ENCODE measurements at regions not wholly inside any gene's neighbourhood (a gene's known extent, or its start where the extent isn't known, plus 50 kb on each side); places are given as distances from the start of the nearest gene placed in this dataset.

- no peaks in the 10 kb centered on the region; the same call in 1 of the 2 replicates for H3K23me2 ChIP-seq (ENCODE audit: low read depth, low read length)
- no peak overlapping the region for H2AK5ac ChIP-seq (ENCODE audit: low read depth, low read length)
- H2BK20ac ChIP-seq (ENCODE audit: low read length) = no peak overlapping the region
- no peaks in the 10 kb centered on the region for H3K36me3 ChIP-seq (ENCODE audit: control insufficient read depth in 2 of 4, insufficient read depth in 4 of 4, low read length in 3 of 4)
- H2BK12ac ChIP-seq (ENCODE audit: low read depth, low read length) = no peak overlapping the region
- no peak overlapping the region for H3K4ac ChIP-seq (replicated peaks; ENCODE audit: insufficient read length, low read depth, low read length)
- H3K23ac ChIP-seq (ENCODE audit: insufficient read length) = no peak overlapping the region
- H3K4me2 ChIP-seq (ENCODE audit: insufficient read depth in 1 of 2, low read depth in 2 of 2, low read length in 2 of 2) = no peak overlapping the region
- no peak overlapping the region for H4K91ac ChIP-seq (replicated peaks; ENCODE audit: insufficient read length, low read length)
- no peak overlapping the region for H4K5ac ChIP-seq (ENCODE audit: insufficient read length, low read depth, low read length)
- H3K27ac ChIP-seq (ENCODE audit: low read depth, low read length) = no peak overlapping the region
- H3K9ac ChIP-seq (replicated peaks in 1 of 4; ENCODE audit: extremely low read depth in 1 of 4, low read depth in 3 of 4, low read length in 3 of 4) = no peak overlapping the region
- DNase-seq (ENCODE audit: low read depth in 1 of 2, low spot score in 2 of 2) = no peak
- H3K9me3 ChIP-seq (ENCODE audit: insufficient read depth in 2 of 2, low read depth in 1 of 2, low read length in 1 of 2) = no peaks in the 10 kb centered on the region
- peaks cover 0 to 2% (median 0%) of the 10 kb centered on the region in 4 experiments; a peak in 1 of 7 replicates for H3K4me1 ChIP-seq (replicated peaks in 1 of 4; ENCODE audit: control insufficient read depth in 3 of 4, insufficient read depth in 4 of 4, low read length in 3 of 4)
- H4K20me1 ChIP-seq (replicated peaks in 1 of 2; ENCODE audit: control insufficient read depth in 1 of 2, insufficient read depth in 2 of 2, low read length in 2 of 2) = no peaks in the 10 kb centered on the region
- no peak overlapping the region for H3K56ac ChIP-seq (replicated peaks; ENCODE audit: insufficient read length, low read depth, low read length)
- H3K79me2 ChIP-seq (ENCODE audit: control insufficient read depth in 1 of 2, insufficient read depth in 2 of 2, low read length in 2 of 2) = 0 out of 4 replicates have a peak, but pooled peaks cover 0 to 2% of the 10 kb centered on the region in 2 experiments
- H4K8ac ChIP-seq (ENCODE audit: extremely low read depth, insufficient read depth, low read length) = no peak overlapping the region
- H2BK120ac ChIP-seq (replicated peaks; ENCODE audit: low read depth, low read length) = no peak overlapping the region
- no peaks in the 10 kb centered on the region for H3K79me1 ChIP-seq (ENCODE audit: low read depth, low read length)
- H2BK5ac ChIP-seq (ENCODE audit: low read depth, low read length) = no peak overlapping the region
- no peak overlapping the region for H3K18ac ChIP-seq (ENCODE audit: extremely low read depth, low read length)
- no peak for FAIRE-seq
- no peak overlapping the region for H3K4me3 ChIP-seq (ENCODE audit: extremely low read depth in 1 of 4, insufficient read depth in 2 of 4, low read depth in 3 of 4, low read length in 4 of 4)
- POLR2A ChIA-PET (ENCODE audit: partially characterized antibody) = no interaction called here
- CTCF ChIA-PET (ENCODE audit: partially characterized antibody) = interaction anchor here (1.3 kb wide), 2 partner anchors 12 to 60 kb away, joined by 3 to 4 read pairs; no protein-coding TSS in a partner anchor
- TF ChIP-seq CHD1 (IDR thresholded peaks at IDR 0.05; ENCODE audit: low read depth, low read length) (no peak), ZNF274 (IDR thresholded peaks at IDR 0.05; ENCODE audit: borderline replicate concordance, extremely low read depth, low read length) (no peak), BRCA1 (IDR thresholded peaks at IDR 0.05; ENCODE audit: low read depth, low read length) (no peak), ATF2 (IDR thresholded peaks at IDR 0.05; ENCODE audit: low read length) (no peak), ATF3 (IDR thresholded peaks at IDR 0.05; ENCODE audit: insufficient read depth, low read depth, low read length) (no peak), USF2 (IDR thresholded peaks at IDR 0.05; ENCODE audit: low read length) (no peak), MAX (IDR thresholded peaks at IDR 0.05) (no peak), HDAC6 (IDR thresholded peaks at IDR 0.05; ENCODE audit: low read depth, low read length) (no peak), GTF2F1 (IDR thresholded peaks at IDR 0.05; ENCODE audit: borderline replicate concordance, low read depth, low read length) (no peak), MAFK (IDR thresholded peaks at IDR 0.05; ENCODE audit: low read depth, low read length) (no peak)
- H3K14ac ChIP-seq (ENCODE audit: insufficient read length) = no peak overlapping the region
- H2AFZ ChIP-seq (ENCODE audit: low read length) = no peak overlapping the region
- no peaks in the 10 kb centered on the region for H3K27me3 ChIP-seq (replicated peaks in 1 of 4; ENCODE audit: control insufficient read depth in 3 of 4, extremely low read depth in 1 of 4, insufficient read depth in 3 of 4, low read length in 3 of 4)
- H2BK15ac ChIP-seq (ENCODE audit: low read length) = no peak overlapping the region
Observed at GRCh38 chr18:34600158-34600557, 109.9 kb upstream of the DTNA start.
